Gastrocnemius medialis (tissue), 4 donors: ENCODE measurements at regions not wholly inside any gene's neighbourhood (a gene's known extent, or its start where the extent isn't known, plus 50 kb on each side); places are given as distances from the start of the nearest gene placed in this dataset.

Experiments
- POLR2A ChIP-seq, 2 donors: fragments of 450-650 bp; IDR thresholded peaks; one replicate each; pipeline ENCODE4 v1.6.1; 2017; ENCODE audit warnings: antibody characterized with exemption in 2 of 2, mild to moderate bottlenecking in 2 of 2, moderate library complexity in 2 of 2
- TF ChIP-seq, protein P1 (sequence below), 5 experiments: fragments of 450-650 bp in 3 of 5; fragments of 200-600 bp in 2 of 5; sonication (generic) in 2 of 5; IDR thresholded peaks in 4 of 5; conservative IDR thresholded peaks in 1 of 5; 1 replicate in 4 of 5; 2 replicates in 1 of 5; pipeline ENCODE4 v1.5.1; 2016 to 2019; ENCODE audit warnings: antibody characterized with exemption in 5 of 5, mild to moderate bottlenecking in 3 of 5, moderate library complexity in 3 of 5

- TF ChIP-seq, protein P1, sequence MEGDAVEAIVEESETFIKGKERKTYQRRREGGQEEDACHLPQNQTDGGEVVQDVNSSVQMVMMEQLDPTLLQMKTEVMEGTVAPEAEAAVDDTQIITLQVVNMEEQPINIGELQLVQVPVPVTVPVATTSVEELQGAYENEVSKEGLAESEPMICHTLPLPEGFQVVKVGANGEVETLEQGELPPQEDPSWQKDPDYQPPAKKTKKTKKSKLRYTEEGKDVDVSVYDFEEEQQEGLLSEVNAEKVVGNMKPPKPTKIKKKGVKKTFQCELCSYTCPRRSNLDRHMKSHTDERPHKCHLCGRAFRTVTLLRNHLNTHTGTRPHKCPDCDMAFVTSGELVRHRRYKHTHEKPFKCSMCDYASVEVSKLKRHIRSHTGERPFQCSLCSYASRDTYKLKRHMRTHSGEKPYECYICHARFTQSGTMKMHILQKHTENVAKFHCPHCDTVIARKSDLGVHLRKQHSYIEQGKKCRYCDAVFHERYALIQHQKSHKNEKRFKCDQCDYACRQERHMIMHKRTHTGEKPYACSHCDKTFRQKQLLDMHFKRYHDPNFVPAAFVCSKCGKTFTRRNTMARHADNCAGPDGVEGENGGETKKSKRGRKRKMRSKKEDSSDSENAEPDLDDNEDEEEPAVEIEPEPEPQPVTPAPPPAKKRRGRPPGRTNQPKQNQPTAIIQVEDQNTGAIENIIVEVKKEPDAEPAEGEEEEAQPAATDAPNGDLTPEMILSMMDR (IDR thresholded peaks at IDR 0.05 in 4 of 5, conservative IDR thresholded peaks at IDR 0.05 in 1 of 5) = no peak
- no peak for TF ChIP-seq POLR2A (IDR thresholded peaks at IDR 0.05)
Measured at GRCh38 chr4:131137196-131137595, 2011.9 kb upstream of the PCDH10 start.
